ES-I3 (cell line): ENCODE measurements at regions not wholly inside any gene's neighbourhood (a gene's known extent, or its start where the extent isn't known, plus 50 kb on each side); places are given as distances from the start of the nearest gene placed in this dataset.
"Not testable (repeated sequence)": the region's sequence is repeated elsewhere in the genome, so short reads cannot be mapped to it uniquely, and the experiment has no call there.

ENCODE experiments used
- H3K36me3 ChIP-seq: 2 replicates; pipeline ENCODE4 v1.6.1; 2013; ENCODE audit warnings: mild to moderate bottlenecking, low read length, control low read depth, moderate library complexity; ENCODE audit not compliant: insufficient read depth
- H3K4me1 ChIP-seq: 2 replicates; pipeline ENCODE4 v1.6.1; 2013; ENCODE audit warnings: mild to moderate bottlenecking, control low read depth, low read length; ENCODE audit not compliant: insufficient read depth
- H3K9ac ChIP-seq: 2 replicates; pipeline ENCODE4 v1.6.1; 2013; ENCODE audit warnings: low read depth, mild to moderate bottlenecking, low read length, moderate library complexity
- H3K9me3 ChIP-seq: 2 replicates; pipeline ENCODE4 v1.6.1; 2013; ENCODE audit warnings: mild to moderate bottlenecking, low read length, moderate library complexity; ENCODE audit not compliant: control insufficient read depth, insufficient read depth

- no peak overlapping the region for H3K9ac ChIP-seq
- H3K36me3 ChIP-seq: no peaks in the 10 kb centered on the region
- 0 out of 2 replicates have a peak, but pooled peaks cover 4% of the 10 kb centered on the region for H3K4me1 ChIP-seq
- H3K9me3 ChIP-seq: no peaks in the 10 kb centered on the region
Measured at GRCh38 chr12:58086930-58087329, 145.6 kb downstream of the ATP23 start.

GRCh38 chr12:58087423-58088127 lies 146.2 kb downstream of the ATP23 start:
- Histone ChIP-seq H3K4me1 (0 out of 2 replicates have a peak, but pooled peaks cover 4% of the 10 kb centered on the region), H3K9ac (no peak overlapping the region), H3K9me3 (no peaks in the 10 kb centered on the region), H3K36me3 (no peaks in the 10 kb centered on the region)

GRCh38 chr12:58089588-58089987 lies 148.2 kb downstream of the ATP23 start:
- Histone ChIP-seq H3K4me1 (0 out of 2 replicates have a peak, but pooled peaks cover 4% of the 10 kb centered on the region), H3K36me3 (no peaks in the 10 kb centered on the region), H3K9me3 (no peaks in the 10 kb centered on the region), H3K9ac (no peak overlapping the region)

- H3K36me3 ChIP-seq: no peaks in the 10 kb centered on the region
- no peak overlapping the region for H3K9ac ChIP-seq
- 0 out of 2 replicates have a peak, but pooled peaks cover 4% of the 10 kb centered on the region for H3K4me1 ChIP-seq
- no peaks in the 10 kb centered on the region for H3K9me3 ChIP-seq
Measured at GRCh38 chr12:58090685-58091084, 149.3 kb downstream of the ATP23 start.

GRCh38 chr12:58095002-58095401 lies 153.6 kb downstream of the ATP23 start:
- H3K9ac ChIP-seq: no peak overlapping the region
- H3K36me3 ChIP-seq: no peaks in the 10 kb centered on the region
- H3K9me3 ChIP-seq: no peaks in the 10 kb centered on the region

GRCh38 chr12:58097741-58098140 lies 156.4 kb downstream of the ATP23 start:
- H3K36me3 ChIP-seq: no peaks in the 10 kb centered on the region
- H3K9ac ChIP-seq: no peak overlapping the region
- H3K4me1 ChIP-seq: no peaks in the 10 kb centered on the region
- H3K9me3 ChIP-seq: no peaks in the 10 kb centered on the region

More at GRCh38 chr12:58095002-58095401, 153.6 kb downstream of the ATP23 start:
- no peaks in the 10 kb centered on the region for H3K4me1 ChIP-seq

GRCh38 chr12:58099476-58099875 lies 158.1 kb downstream of the ATP23 start:
- Histone ChIP-seq H3K36me3 (no peaks in the 10 kb centered on the region), H3K4me1 (no peaks in the 10 kb centered on the region), H3K9me3 (no peaks in the 10 kb centered on the region), H3K9ac (no peak overlapping the region)

- Histone ChIP-seq H3K9me3 (no peaks in the 10 kb centered on the region), H3K9ac (no peak overlapping the region), H3K4me1 (no peaks in the 10 kb centered on the region), H3K36me3 (no peaks in the 10 kb centered on the region)
Measured at GRCh38 chr12:58104351-58104755, 163.0 kb downstream of the ATP23 start.

GRCh38 chr12:58105225-58106119 lies 164.1 kb downstream of the ATP23 start:
- Histone ChIP-seq H3K9me3 (no peaks in the 10 kb centered on the region), H3K4me1 (no peaks in the 10 kb centered on the region), H3K36me3 (no peaks in the 10 kb centered on the region), H3K9ac (no peak overlapping the region)

GRCh38 chr12:58106195-58106594 lies 164.8 kb downstream of the ATP23 start:
- H3K9ac ChIP-seq: no peak overlapping the region
- no peaks in the 10 kb centered on the region for H3K4me1 ChIP-seq
- no peaks in the 10 kb centered on the region for H3K9me3 ChIP-seq
- H3K36me3 ChIP-seq: no peaks in the 10 kb centered on the region

GRCh38 chr12:58117201-58117600 lies 175.8 kb downstream of the ATP23 start:
- H3K36me3 ChIP-seq: no peaks in the 10 kb centered on the region
- H3K9me3 ChIP-seq: no peaks in the 10 kb centered on the region
- no peaks in the 10 kb centered on the region for H3K4me1 ChIP-seq
- H3K9ac ChIP-seq: no peak overlapping the region

GRCh38 chr12:58117667-58118066 lies 176.3 kb downstream of the ATP23 start:
- Histone ChIP-seq H3K9ac (no peak overlapping the region), H3K4me1 (no peaks in the 10 kb centered on the region), H3K9me3 (no peaks in the 10 kb centered on the region), H3K36me3 (no peaks in the 10 kb centered on the region)

GRCh38 chr12:58125761-58126160 lies 184.4 kb downstream of the ATP23 start:
- H3K4me1 ChIP-seq, H3K9ac ChIP-seq, H3K9me3 ChIP-seq, H3K36me3 ChIP-seq: not testable (repeated sequence)

GRCh38 chr12:58131986-58132755 lies 190.8 kb downstream of the ATP23 start:
- H3K9ac ChIP-seq: no peak overlapping the region
- no peaks in the 10 kb centered on the region for H3K36me3 ChIP-seq
- no peaks in the 10 kb centered on the region for H3K9me3 ChIP-seq
- H3K4me1 ChIP-seq: no peaks in the 10 kb centered on the region
